ENCODE measurements at regions not wholly inside any gene's neighbourhood (a gene's known extent, or its start where the extent isn't known, plus 50 kb on each side); places are given as distances from the start of the nearest gene placed in this dataset.

DNA sequence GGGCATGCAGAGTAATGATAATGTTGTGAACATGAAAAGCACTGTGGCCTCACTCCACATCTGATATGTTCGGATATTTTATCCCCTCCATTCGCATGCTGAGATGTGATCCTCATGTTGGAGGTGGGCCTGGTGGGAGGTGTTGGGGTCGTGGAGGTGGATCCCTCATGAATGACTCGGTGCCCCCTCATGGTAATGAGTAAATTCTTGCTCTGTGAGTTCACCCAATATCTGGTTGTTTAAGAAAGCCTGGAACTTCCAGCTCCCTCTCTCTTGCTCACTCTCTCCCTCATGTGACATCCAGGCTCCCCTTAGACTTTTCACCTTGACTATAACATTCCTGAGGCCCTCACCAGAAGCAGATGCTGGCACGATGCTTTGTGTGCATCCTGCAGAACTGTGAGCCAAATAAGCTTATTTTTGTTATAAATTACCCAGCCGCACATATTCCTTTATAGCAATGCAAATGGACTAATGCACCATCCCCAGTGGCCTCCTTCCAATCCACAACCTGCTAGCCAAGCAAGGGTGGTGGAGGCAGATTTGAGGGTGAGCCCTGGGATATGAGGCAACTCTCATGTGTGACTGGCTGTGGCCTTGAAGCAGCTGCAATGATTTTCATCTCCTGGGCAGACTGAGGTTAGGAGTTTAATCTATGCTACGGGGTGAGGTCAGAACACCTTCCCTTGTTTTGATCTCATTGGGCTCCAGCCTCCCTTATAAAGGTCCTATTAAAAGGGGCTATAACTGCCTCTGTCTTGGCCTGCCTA lies 276.5 kb downstream of the ETS1 start:
- H2BK120ac ChIP-seq (ENCODE audit: low read depth, low read length) = no peak overlapping the region
- H3K27me3 ChIP-seq (ENCODE audit: control insufficient read depth, insufficient read depth, low read length) = peaks cover 2% of the 10 kb centered on the region; the same call in 1 of the 2 replicates
- ChIA-PET CTCF (interaction anchor here (0.5 kb wide), 1 partner anchor 198 kb away, joined by 3 read pairs; no protein-coding TSS in a partner anchor), POLR2A (ENCODE audit: unreplicated experiment) (no interaction called here)
- H2AK9ac ChIP-seq (replicated peaks; ENCODE audit: low read depth, low read length, poor library complexity) = peak overlapping the region; percentile 70
- H3K18ac ChIP-seq (ENCODE audit: low read depth, low read length) = no peak overlapping the region
- H3K56ac ChIP-seq (ENCODE audit: extremely low read depth, insufficient read depth, low read length) = no peak overlapping the region
- TF ChIP-seq RFX5 (IDR thresholded peaks at IDR 0.05; ENCODE audit: low read depth, low read length) (no peak), MXI1 (IDR thresholded peaks at IDR 0.05; ENCODE audit: borderline replicate concordance, low read depth, low read length) (no peak), FOS (IDR thresholded peaks at IDR 0.05; ENCODE audit: low read depth, low read length) (no peak), SMC3 (IDR thresholded peaks at IDR 0.05; ENCODE audit: low read depth, low read length) (no peak), POLR2A (IDR thresholded peaks at IDR 0.05; ENCODE audit: low read depth, low read length) (no peak), MAFK (IDR thresholded peaks at IDR 0.05; ENCODE audit: low read depth, low read length) (no peak), MAZ (IDR thresholded peaks at IDR 0.05; ENCODE audit: borderline replicate concordance, low read depth, low read length) (no peak)
- dilution Hi-C loops (cut with HindIII; ENCODE audit: low sequenced_read_pairs, unreplicated experiment) (no loop called here), in situ Hi-C loops (cut with MboI; ENCODE audit: low sequenced_read_pairs) (no loop called here), intact Hi-C loops (cut with micrococcal nuclease) (no loop called here)
- no peak overlapping the region for H4K8ac ChIP-seq (ENCODE audit: low read depth in 2 of 2, low read length in 2 of 2)
- H3K9me3 ChIP-seq (ENCODE audit: control insufficient read depth, insufficient read depth, low read length) = peaks cover 4% of the 10 kb centered on the region
- no peak overlapping the region for H3K4me2 ChIP-seq (ENCODE audit: low read depth, low read length)
- H3K9me1 ChIP-seq (ENCODE audit: insufficient read depth, low read length) = peaks cover 6% of the 10 kb centered on the region; the same call in 1 of the 2 replicates
- peaks cover 6% of the 10 kb centered on the region for H3K4me1 ChIP-seq (ENCODE audit: control insufficient read depth, insufficient read depth, low read length)
- no peaks in the 10 kb centered on the region for H3K79me1 ChIP-seq (ENCODE audit: low read depth in 1 of 2, low read length in 2 of 2)
- H4K5ac ChIP-seq (ENCODE audit: low read depth, low read length) = no peak overlapping the region
- no peak overlapping the region for H3K4me3 ChIP-seq (ENCODE audit: insufficient read depth, low read depth, low read length)
- H3K14ac ChIP-seq (replicated peaks; ENCODE audit: low read depth, low read length) = 0 out of 2 replicates have a peak overlapping the region, but pooled peaks have one; percentile 37
- H2AK5ac ChIP-seq (ENCODE audit: low read depth, low read length) = peak overlapping the region; percentile 83
- H2AFZ ChIP-seq (replicated peaks; ENCODE audit: low read length, poor library complexity) = peak overlapping the region; percentile 46
- DNase-seq = peak; percentile 36
- no TSS peak for BruUV-seq (replicated peaks)
- no peak overlapping the region for H2BK5ac ChIP-seq (ENCODE audit: low read depth, low read length, poor library complexity, severe bottlenecking)
- no peaks in the 10 kb centered on the region for H4K20me1 ChIP-seq (ENCODE audit: insufficient read depth, low read length)
- H3K27ac ChIP-seq (ENCODE audit: insufficient read depth, low read length) = no peak overlapping the region
- no peak overlapping the region for H3K9ac ChIP-seq (ENCODE audit: low read depth, low read length)
- H2BK15ac ChIP-seq (ENCODE audit: low read depth, low read length) = no peak overlapping the region; the same call in 2 of the 3 replicates
- no CpG with 5 or more reads among the region's 7 CpGs for WGBS, 2 experiments (ENCODE audit: extremely low coverage in 2 of 2, insufficient read length in 1 of 2)
- H2BK20ac ChIP-seq (ENCODE audit: low read depth, low read length) = no peak overlapping the region
- no peak for ATAC-seq (ENCODE audit: low read depth)
- H3K4ac ChIP-seq (ENCODE audit: low read depth, low read length) = 0 out of 2 replicates have a peak overlapping the region, but pooled peaks have one; percentile 40
- H3K23ac ChIP-seq (ENCODE audit: low read depth, low read length) = no peak overlapping the region; the same call in 1 of the 2 replicates
- no peaks in the 10 kb centered on the region for H3K36me3 ChIP-seq (ENCODE audit: control insufficient read depth, insufficient read depth, low read length)
- H4K91ac ChIP-seq (ENCODE audit: insufficient read depth, low read depth, low read length) = no peak overlapping the region
